Fibroblast of upper back skin (primary cell): ENCODE measurements at regions not wholly inside any gene's neighbourhood (a gene's known extent, or its start where the extent isn't known, plus 50 kb on each side); places are given as distances from the start of the nearest gene placed in this dataset.
A peak's percentile ranks its signal among the peaks of the same experiment; 100 is the strongest.
"Not testable (repeated sequence)": the region's sequence is repeated elsewhere in the genome, so short reads cannot be mapped to it uniquely, and the experiment has no call there.

ENCODE experiments used
- DNase-seq: peaks from one replicate; pipeline ENCODE4 v3.0.0-alpha.2; 2013

DNA sequence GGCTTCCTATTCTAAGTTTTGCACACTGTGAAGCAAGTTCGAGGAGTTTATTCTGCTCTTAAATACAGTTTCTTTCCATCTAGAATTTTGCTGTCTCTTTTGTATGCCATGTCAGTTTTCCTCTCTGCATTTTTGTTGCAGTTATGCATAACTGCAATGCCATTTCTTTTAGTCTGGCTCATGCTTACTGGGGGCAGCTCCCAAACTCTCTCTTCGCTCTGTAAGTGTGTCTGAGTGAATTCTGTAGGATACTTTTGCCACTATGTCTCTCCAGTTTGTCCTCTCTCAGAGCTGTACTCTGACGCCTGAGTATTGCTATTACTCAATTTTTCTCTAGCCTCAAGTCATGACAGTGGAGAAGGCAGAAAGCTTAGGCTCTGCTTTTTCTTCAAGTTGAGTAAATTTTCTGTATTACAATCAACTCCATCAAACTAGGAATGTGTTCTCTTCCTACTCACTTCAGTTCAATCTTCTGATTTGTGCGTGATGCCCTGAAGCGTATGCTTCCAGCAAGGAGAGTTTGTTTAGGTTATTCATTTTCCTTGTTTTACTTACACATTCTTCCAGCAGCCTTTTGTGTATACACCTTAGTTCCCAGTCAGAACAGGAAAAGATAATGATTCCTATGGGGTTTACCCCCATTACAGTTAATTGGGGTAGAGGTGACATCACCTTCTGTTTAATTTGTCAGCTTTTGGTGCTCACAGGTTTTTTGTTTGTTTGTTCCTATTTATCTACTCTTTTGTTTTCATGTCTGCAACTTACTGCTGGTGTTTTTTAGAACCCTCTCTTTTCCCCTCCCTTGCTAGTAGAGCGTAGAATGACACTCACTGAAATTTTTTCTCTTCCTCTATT is 430.9 kb downstream of the BCKDHB start:
- DNase-seq: no peak

DNA sequence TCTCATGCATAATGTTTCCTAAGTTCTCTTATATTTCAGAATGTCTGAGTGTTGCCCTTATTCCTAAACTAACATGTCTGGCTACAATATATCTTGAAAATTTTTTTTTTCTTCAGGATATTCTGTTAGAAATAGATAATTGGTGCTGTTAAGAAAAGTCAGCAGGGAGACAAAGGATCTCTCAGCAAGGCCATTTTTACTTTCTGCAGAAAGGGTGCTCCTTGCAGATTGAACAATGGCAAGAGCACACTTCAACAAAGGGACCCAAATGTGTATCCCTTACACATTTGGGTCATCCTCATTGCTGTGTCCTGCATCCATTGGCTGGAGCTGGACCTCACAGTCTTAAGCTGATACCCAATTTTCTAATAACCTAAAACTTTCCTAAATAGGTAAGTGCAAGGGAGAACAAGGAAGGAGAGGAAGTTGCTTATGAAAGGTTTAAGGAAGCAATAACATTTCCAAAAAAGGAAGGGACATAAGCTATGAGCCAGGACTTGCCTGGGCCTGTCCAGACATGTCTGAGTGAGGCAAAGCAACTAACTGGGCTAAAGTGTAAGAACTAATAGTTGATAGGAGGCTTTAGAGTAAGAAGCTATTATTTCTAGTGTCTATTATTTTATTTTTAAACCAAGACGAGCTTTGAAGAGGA is 429.6 kb downstream of the BCKDHB start:
- DNase-seq: peak; percentile 44

DNA sequence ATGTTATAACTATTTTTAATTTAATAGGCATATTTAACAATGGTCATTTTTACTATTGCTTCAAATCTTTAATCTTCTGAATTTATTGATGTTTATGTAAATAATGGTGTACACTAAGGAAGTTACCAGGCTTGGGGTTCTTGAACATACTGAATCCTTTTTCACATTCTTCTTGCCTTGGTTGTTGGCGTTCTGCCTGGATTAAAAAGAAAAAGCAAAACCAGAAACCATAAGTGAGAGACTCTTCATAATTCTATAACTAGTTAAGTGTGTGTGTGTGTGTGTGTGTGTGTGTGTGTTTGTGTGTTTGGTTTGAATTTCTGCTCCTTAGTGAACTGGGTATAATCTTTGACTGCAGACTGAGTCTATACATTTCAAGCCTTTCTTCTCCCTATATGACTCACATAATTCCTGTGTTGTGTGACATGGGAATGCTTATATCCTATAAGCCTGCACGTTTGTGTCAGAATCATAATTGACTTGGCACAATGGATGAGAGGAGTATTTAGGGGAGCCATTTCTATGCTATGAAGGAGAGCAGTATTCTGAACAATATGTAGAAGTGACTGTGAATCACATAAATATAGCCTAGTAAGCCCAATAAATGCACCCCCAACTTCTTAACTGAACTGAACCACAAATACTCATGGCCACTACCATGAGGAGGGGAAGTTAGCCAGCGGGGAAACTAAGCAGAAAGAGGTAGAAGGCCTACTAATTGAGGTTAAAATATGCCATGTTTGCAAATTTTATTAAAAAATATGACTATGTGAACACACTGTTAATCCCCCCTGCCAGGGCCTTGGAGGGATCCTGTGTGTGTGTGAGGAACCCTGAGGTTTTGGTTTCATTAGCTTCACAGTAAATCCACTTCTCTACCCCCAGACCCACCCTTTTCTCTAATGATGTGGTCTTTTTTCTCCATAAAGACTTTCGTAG is 425.5 kb downstream of the BCKDHB start:
- peak; percentile 74 for DNase-seq

DNA sequence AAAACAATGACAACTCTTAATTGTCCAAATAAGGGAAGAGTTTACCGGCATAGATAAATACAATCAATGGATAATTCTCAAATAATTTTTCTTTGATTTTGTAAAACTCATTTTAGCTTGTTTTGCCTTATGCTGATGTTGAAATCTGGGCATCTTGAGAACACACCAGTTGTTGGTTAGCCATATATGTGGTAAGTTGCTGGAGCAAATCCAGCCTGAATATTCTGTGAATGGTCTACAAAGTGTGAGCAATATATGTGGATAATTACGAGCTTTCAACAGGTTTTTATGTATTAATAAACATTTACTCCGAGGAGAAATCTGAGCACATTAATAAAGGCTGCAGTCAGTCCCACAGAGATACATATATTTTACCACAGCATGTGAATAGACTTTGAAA is 423.6 kb downstream of the BCKDHB start:
- peak; percentile 46 for DNase-seq

DNA sequence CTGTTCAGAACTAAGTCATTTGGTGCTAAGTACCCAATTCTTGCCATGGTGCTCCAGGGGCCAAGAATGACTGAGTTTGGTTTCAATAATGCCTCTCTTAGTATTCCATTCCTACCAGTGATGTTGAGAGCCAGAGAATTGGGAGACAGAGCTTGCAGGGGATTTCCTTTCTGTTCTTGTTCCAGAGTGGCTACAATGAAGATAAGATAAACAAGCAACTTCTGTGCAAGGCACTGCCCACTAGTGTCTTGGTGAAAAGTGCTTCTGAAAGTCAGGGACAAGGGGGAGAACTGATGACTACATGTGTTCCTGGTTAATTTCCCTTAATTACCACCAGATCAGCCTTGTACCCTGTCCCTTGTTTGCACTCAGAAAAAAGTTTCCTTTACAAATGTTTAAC is 421.6 kb downstream of the BCKDHB start:
- DNase-seq: peak; percentile 24

DNA sequence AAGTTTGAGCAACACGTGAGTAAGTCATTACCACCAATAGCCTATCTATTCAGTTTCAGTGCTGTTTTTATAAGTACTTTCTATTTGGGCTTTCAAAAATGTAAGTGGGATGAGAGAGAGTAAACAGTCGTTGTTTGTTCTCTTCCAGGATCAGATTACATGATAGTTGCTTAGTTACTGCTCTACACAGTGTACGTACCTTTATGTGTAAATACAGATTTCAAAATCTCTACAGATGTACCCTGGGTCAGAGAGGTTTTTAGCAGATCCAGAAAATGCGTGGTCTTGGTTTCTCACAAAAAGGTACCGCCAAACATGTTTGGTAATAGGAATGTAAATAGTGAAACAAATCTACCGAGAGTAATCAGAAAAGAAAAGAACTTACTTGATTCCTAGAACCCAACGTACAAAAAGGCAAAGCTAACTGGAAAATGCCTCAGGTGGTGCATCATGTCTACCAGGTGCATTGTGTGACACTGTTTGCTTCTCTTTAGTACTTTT is 421.1 kb downstream of the BCKDHB start:
- no peak for DNase-seq

DNA sequence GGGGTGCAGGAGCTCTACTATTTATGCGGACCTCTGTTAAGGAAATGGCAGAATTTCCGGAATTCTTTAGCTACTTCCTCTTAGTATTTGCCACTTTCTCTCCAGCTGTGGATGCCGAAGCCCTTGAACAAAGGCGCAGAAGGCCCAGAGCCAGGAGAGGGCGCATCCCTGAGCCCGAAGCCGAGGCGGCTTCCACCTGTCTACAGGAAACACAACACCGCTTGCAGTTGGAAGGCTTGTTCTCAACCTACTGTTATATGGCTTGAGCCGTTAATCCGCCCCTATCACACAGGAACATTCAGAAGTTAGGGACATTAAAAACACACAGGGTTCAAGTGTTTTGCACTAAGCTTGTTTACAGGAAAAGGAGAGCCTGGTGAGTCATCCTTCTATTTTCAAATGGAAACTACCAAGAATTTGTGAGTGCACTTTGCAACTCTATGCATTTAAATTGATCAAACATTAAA is 417.1 kb downstream of the BCKDHB start:
- no peak for DNase-seq

DNA sequence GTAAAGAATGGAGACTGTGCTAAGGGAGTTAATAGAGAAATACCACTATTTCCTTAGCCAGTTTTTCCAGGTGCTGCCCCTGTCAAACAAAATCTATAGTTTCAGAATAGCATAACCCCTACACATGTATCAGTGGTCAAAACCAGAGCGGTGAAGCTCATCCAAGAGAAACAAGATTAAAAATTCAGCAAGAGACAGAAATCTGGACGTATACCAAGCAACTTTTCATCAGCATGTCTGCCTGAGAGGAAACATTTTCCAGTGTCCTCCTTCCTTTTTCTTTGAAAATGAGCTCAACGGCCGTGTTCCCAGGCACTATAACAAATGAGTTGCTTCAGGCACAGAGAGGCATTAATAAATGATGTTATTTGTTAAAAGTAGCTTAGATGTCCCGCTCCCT is 416.5 kb downstream of the BCKDHB start:
- peak; percentile 88 for DNase-seq

DNA sequence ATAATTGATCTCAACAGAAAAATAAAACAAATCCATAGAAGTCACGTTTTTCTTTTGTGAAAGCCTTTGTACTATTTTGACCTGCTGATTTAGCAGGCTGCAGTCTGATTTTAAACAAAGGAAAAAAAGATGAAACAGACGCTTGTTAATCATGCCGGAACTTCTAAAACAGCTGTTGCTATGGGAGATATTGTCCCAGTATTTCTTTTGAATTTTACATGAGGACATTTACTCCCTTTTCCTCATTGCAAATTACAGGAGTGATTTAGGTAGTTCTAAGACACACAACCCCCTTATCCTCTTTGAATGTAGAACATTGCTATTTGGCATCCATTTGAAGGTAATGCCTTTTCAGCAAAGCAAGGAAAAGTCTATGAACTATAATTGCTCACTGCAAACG is 416.1 kb downstream of the BCKDHB start:
- DNase-seq: no peak

DNA sequence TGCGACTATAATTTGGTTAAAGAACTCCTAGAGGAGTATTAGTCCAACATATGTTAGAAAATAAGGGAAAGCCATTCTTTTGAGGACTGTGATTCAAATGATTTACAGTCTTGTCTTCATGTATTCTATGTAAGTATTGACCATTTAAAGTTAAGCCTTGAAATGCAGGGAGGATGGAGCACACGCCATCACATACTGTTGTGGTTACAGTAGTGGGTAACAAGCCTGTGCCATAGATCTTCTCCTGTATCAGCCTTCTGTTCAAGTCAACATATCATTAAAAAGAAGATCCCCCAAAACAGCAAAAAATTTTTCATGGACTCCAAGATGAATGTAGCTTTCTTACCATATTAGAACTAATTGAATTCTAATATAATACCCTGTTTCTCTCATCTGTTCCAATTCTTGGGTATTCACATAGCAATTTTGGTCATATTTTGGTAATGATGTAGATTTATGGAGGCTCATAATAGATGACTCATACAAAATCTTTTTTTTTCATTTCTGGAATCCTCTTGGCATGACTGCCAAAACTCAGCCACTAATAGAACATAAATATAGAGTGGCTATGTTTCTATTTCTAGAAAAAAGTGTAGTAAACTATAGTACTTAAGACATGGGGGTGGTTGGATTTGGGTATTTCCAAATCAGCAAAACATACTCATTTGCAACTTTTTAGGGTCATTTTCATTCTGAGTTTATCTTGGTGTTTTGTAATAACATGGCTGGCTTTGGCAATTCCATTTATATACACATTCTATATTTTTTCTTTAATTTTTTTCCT is 413.5 kb downstream of the BCKDHB start:
- DNase-seq: peak; percentile 90

DNA sequence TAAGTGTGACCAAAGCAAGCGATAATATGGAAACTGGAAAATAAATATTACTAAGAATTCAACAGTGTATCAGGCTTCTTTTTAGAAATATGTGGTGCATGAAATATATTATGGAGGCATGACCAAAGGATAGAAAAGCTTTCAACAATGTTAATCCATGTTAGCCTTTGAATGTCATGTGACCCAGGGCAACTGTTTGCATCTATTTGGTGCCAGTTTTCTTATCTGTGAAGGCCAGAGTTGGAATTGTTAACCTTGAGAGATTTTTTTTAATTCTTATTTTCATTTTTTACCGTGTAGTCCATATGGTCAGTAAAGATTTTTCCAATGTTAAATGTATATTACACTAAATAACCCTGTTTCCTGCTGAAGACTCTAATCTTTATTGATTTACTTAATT is 411.1 kb downstream of the BCKDHB start:
- no peak for DNase-seq

DNA sequence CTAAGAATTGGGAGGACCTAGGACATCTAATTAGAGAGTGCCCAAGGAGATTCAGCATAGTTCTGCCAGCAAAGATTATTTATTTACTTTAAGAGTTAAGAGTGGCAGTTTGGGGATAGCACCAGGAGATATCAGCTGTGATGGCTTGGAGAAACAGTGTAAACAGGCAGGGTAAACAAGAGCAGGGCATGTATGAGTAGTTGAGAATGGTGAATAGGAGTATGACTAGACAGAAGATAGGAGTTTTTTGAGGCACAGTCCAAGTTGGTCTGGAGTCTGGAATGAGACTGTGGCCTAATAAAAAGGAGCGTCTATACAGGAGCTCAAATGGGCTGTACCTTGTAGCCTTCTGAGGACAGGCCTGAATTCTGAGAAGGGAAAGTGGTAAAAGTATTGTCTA is 404.1 kb downstream of the BCKDHB start:
- not testable (repeated sequence) for DNase-seq

DNA sequence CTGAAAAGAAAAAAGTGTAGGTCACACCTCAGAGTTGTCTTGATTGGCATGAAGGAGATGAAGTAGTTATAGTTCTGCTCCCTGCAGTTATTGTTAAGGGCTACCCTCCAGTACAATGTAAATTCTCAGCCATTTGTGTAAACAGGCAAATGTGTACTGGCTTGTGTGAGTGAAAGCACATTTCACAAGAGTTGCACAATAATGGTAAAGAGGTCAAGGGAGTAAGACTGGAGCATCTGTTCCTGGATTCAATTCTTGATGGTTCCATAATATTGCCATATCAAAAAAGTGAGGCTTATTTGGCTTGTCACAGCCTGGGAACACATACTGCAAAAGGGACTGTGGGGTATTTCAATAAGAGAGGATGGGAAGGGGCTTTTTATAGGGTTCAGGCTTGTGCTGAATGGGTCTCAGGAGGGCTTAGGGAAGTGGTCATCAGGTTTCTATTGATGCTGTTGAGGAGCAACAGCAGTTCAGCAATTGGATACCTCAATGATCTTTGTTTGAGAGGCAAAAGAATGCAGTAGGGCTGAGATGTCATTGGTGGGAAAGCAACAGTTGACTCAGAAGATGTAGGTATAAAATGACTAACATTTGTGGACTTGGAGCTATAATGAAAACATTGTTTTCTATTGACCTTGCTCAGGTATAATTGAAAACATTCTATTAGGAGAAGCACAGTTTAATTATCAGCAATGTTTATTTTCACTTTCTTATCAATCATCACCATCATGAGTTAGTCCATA is 402.6 kb downstream of the BCKDHB start:
- DNase-seq: peak; percentile 28

DNA sequence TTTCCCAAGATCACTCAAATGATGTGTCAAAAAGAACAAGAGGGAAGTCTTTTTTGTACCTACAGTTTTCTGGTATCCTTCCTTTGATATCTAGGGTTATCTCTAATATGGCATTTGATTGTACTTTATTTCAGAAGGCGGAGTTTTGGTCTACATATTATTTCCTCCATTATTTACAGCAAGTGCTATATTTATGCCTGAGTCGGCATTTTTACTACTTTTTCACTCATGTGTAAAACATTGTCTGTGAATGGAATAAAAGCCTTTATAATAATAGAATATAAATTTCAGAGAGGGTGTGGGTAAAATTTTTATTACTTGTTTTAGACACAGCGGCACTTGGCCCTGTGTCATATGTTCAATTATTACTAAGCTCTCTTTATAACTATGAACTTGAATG is 398.4 kb downstream of the BCKDHB start:
- no peak for DNase-seq

DNA sequence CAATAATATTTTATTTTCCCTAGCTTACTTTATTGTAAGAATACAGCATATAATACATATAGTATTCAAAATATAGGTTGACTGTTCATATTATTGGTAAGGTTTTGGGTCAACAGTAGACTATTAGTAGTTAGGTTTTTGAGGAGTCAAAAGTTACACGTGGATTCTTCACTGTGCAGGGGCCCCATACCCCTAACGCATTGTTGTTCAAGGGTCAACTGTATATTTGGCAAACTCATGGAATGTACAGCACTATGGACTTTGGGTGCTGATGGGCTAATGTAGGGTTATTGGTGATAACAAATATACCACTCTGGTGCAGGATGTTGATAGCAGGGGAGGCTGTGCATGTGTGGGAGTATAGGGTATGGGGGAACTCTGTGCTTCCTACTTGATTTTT is 397.2 kb downstream of the BCKDHB start:
- DNase-seq: no peak

DNA sequence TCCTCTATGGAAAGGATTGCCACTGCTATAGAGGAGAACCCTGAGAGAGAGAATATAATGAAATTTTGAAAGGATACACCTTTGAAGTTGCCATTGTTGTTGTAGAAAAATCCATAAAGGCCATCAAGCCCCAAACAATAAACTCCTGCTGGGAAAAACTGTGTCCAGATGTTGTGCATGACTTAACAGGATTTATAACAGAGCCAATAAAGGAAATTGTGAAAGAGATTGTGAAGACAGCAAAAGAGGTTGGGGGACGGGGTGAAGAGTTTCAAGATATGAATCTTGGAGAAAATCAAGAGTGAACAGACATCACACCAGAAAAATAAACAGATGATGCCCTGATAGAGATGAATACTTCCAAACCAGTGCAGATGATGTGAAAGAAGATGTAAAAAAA is 396.4 kb downstream of the BCKDHB start:
- peak; percentile 14 for DNase-seq

DNA sequence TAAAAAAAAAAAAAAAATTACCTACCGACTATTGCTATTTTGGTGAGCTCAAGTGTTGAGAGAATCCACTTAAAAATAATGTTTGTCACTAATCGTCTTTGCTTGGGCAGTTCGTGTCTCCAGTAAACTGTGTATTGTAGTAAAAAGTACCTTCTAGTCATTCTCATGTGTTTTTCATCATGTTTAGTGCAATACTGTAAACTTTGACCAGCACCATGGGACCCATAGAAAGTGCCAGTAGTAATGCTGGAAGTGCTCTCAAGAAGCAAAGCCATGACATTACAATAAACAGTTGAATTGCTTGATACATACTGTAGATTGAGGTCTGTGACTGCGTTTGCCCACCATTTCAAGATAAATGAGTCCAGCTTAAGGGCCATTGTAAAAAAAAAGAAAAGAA is 395.2 kb downstream of the BCKDHB start:
- no peak for DNase-seq

DNA sequence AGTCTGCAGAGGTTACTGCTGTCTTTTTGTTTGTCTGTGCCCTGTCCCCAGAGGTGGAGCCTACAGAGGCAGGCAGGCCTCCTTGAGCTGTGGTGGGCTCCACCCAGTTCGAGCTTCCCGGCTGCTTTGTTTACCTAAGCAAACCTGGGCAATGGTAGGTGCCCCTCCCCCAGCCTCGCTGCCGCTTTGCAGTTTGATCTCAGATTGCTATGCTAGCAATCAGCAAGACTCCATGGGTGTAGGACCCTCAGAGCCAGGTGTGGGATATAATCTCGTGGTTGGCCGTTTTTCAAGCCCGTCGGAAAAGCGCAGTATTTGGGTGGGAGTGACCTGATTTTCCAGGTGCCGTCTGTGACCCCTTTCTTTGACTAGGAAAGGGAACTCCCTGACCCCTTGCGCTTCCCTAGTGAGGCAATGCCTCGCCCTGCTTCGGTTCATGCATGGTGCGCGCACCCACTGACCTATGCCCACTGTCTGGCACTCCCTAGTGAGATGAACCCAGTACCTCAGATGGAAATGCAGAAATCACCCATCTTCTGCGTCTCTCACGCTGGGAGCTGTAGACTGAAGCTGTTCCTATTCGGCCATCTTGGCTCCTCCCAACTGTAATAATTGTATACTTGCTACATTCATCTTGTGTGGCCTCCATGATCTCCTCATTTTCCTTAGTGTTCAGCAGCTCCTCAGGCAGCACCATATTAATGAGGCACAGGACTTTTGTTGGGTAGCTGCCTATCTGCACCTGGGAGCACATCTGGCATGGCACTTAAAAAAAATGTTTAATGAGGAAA is 391.4 kb downstream of the BCKDHB start:
- DNase-seq: not testable (repeated sequence)

DNA sequence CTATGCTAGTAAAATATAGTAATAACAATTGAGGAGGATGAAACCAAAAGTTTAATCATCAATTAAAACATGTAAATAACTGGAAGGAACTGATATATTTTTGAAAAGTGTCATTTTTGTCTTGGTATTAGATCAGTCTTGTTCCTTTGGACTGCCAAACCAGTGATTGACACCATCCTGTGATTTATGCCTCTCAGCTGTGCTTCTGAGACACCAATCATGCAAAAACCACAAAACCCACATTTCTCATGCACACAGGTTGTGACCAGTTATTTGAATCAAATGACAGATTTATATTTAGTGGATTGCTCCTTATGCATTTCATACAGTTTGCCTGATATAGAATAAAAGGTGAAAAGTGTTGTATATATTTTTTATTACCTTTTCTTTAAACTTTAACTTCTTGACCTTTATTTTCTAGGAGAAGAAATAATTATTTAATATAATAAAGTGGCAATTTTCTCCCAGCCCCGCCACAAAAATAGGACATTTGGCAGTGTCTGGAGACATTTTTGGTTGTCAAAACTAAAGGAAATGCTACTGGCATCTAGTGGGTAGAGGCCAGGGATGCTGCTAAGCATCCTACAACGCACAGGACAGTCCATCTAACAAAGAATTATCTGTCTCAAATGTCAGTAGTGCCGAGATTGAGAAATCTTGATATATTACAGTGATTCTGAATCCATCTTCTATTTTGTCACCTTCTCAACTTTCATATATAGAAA is 383.6 kb downstream of the BCKDHB start:
- peak; percentile 77 for DNase-seq

DNA sequence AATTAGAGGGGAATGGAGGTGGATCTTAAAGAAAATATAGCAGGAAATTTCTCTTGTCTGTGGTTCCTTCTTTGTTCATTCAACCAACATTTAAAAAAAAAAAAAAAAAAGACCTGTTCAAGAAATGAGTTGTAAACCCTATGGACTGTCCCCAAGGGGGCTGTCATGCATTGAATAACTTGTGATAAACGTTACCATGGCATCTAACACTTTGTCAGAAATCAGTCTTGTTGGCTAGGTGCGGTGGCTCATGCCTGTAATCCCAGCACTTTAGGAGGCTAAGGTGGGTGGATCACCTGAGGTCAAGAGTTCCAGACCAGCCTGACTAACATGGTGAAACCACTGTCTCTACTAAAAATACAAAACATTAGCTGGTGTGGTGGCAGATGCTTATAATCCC is 381.7 kb downstream of the BCKDHB start:
- no peak for DNase-seq
